Activated CD8-positive, alpha-beta T cell treated with anti-CD3 and anti-CD28 coated beads for 36 hours (primary cell): ENCODE measurements at regions not wholly inside any gene's neighbourhood (a gene's known extent, or its start where the extent isn't known, plus 50 kb on each side); places are given as distances from the start of the nearest gene placed in this dataset.

Source experiments
- ATAC-seq: fragments of 200-7000 bp; cut with Tn5 transposase; one replicate; pipeline ENCODE4 v1.10.0; 2021; ENCODE audit warnings: mild to moderate bottlenecking, moderate library complexity
- CTCF ChIA-PET: fragments of 350-600 bp; sonication (Branson Sonifier 250); formaldehyde crosslinking; loops from one replicate; lab custom pipeline; 2021; ENCODE audit warnings: antibody characterized with exemption; lab: Charles Lee
- POLR2A ChIA-PET: fragments of 350-600 bp; sonication (Branson Sonifier 250); formaldehyde crosslinking; loops from one replicate; lab custom pipeline; 2021; ENCODE audit warnings: antibody characterized with exemption; lab: Charles Lee
- DNase-seq: peaks from one replicate; pipeline ENCODE4 v3.0.0-alpha.2; 2020
- H3K27ac Mint-ChIP-seq: one replicate; pipeline ENCODE4 v1.8.0; 2021; ENCODE audit warnings: mild to moderate bottlenecking, mixed read lengths
- H3K27me3 Mint-ChIP-seq: one replicate; pipeline ENCODE4 v1.8.0; 2021; ENCODE audit warnings: mixed read lengths
- H3K36me3 Mint-ChIP-seq: one replicate; pipeline ENCODE4 v1.8.0; 2021; ENCODE audit warnings: low read depth, mixed read lengths
- H3K4me1 Mint-ChIP-seq: one replicate; pipeline ENCODE4 v1.8.0; 2021; ENCODE audit warnings: low read depth, mixed read lengths
- H3K4me3 Mint-ChIP-seq: one replicate; pipeline ENCODE4 v1.8.0; 2021; ENCODE audit warnings: mild to moderate bottlenecking, moderate library complexity, mixed read lengths
- H3K9me3 Mint-ChIP-seq: one replicate; pipeline ENCODE4 v1.8.0; 2021; ENCODE audit warnings: mixed read lengths
- intact Hi-C: fragments of 100-400 bp; cut with micrococcal nuclease; formaldehyde crosslinking; loops from one replicate; pipeline ENCODE4 v1.10.0; 2022
- TF ChIP-seq, protein P1 (sequence below): fragments of 200-600 bp; IDR thresholded peaks from one replicate; pipeline ENCODE4 v1.8.0; 2022; ENCODE audit warnings: antibody characterized with exemption, mild to moderate bottlenecking

GRCh38 chr5:2260211-2261003 is 377.7 kb upstream of the IRX4 start:
- TF ChIP-seq, protein P1, sequence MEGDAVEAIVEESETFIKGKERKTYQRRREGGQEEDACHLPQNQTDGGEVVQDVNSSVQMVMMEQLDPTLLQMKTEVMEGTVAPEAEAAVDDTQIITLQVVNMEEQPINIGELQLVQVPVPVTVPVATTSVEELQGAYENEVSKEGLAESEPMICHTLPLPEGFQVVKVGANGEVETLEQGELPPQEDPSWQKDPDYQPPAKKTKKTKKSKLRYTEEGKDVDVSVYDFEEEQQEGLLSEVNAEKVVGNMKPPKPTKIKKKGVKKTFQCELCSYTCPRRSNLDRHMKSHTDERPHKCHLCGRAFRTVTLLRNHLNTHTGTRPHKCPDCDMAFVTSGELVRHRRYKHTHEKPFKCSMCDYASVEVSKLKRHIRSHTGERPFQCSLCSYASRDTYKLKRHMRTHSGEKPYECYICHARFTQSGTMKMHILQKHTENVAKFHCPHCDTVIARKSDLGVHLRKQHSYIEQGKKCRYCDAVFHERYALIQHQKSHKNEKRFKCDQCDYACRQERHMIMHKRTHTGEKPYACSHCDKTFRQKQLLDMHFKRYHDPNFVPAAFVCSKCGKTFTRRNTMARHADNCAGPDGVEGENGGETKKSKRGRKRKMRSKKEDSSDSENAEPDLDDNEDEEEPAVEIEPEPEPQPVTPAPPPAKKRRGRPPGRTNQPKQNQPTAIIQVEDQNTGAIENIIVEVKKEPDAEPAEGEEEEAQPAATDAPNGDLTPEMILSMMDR, result no peak
- H3K27ac Mint-ChIP-seq, result no peak overlapping the region
- DNase-seq, result no peak
- POLR2A ChIA-PET, result no interaction called here
- H3K4me3 Mint-ChIP-seq, result no peak overlapping the region
- no peaks in the 10 kb centered on the region for H3K4me1 Mint-ChIP-seq
- no peaks in the 10 kb centered on the region for H3K9me3 Mint-ChIP-seq
- CTCF ChIA-PET, result no interaction called here
- H3K36me3 Mint-ChIP-seq, result no peaks in the 10 kb centered on the region
- intact Hi-C loops, result no loop called here
- H3K27me3 Mint-ChIP-seq, result peaks cover 1% of the 10 kb centered on the region
- ATAC-seq, result no peak

DNA sequence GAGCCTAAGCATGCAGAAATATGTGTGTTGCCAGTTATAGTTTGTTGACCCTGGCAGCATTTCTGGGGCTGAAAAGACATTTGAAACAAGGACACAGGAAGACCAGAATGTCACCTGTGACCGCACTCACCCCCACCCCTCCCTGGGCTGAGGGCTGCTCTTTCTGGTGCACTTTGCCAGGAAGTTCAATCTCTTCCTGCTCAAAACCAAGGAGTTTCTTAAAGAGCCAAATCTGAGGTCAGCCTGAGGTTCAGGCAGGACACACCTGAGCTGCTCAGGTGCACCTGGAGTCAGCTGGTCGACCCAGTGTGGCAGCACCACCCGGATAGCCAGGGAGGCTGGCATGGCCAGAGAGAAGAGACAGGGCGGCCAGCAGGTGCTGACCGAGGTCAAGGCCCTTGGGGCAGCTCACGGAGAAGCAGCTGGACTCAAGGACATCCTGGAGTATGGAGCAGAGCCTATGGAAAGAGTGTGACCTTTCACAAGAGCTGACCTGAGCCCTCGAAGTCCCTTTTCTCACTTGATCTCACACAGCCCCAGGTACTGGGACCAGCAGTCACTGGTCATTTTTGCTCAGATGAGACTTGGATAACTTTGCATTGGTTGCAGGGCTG is 376.9 kb upstream of the IRX4 start:
- H3K36me3 Mint-ChIP-seq, result no peaks in the 10 kb centered on the region
- CTCF ChIA-PET, result no interaction called here
- H3K27me3 Mint-ChIP-seq, result peaks cover 1% of the 10 kb centered on the region
- H3K9me3 Mint-ChIP-seq, result no peaks in the 10 kb centered on the region
- intact Hi-C loops, result no loop called here
- TF ChIP-seq, protein P1, result no peak
- POLR2A ChIA-PET, result no interaction called here
- H3K4me3 Mint-ChIP-seq, result no peak overlapping the region
- ATAC-seq (no peak), DNase-seq (no peak)
- H3K27ac Mint-ChIP-seq, result no peak overlapping the region
- no peaks in the 10 kb centered on the region for H3K4me1 Mint-ChIP-seq

- H3K9me3 Mint-ChIP-seq, result no peaks in the 10 kb centered on the region
- TF ChIP-seq, protein P1, result no peak
- no peak overlapping the region for H3K27ac Mint-ChIP-seq
- H3K4me1 Mint-ChIP-seq, result peaks cover 2% of the 10 kb centered on the region
- ATAC-seq (no peak), DNase-seq (no peak)
- H3K4me3 Mint-ChIP-seq, result no peak overlapping the region
- ChIA-PET POLR2A (no interaction called here), CTCF (no interaction called here)
- H3K27me3 Mint-ChIP-seq, result peaks cover 1% of the 10 kb centered on the region
- H3K36me3 Mint-ChIP-seq, result no peaks in the 10 kb centered on the region
- intact Hi-C loops, result no loop called here
These were observed 376.1 kb upstream of the IRX4 start for GRCh38 chr5:2258861-2259260.

DNA sequence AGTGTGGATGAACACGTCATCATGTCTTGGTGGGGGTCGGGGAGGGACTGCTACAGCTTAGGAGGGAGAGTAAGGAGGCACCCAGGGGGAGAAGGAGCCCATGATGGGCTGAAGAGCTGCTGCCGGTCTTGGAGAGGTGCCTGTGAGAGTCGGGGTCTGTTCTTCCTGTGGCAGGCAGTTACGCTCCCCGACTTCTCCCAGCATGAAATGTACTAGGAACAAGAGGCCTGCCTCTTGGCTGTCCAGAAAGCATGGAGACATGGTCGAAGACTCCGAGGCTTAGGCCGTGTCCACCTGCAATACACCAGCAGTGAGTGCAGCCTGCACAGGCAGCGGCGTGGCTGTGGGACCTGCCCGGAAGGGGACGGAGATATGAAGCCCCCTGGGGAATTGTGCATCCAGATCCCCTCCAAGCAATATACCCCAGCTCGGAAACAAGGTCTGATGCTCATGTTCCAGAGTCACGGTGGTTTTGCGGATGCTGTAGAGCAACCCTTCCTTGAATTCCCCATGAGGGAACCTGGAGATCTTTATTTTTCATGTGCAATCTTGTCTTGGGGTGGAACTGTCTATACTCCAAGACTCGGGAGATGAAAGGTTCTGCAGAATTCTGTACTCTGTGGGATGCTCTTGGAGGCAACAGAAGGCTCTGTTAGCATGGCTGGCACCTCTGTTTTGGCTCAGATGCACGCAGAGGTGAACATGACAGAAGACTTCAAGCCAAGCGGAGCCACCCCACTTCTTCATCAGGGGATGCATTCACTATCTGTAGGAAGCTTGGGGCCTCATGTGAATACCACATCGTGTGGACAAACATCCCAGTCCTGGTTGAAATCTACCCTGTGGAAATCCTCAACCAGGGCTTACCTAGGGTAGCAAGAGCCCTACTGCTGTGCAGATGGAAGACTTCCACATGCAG is 374.9 kb upstream of the IRX4 start:
- DNase-seq (no peak), ATAC-seq (no peak)
- ChIA-PET CTCF (no interaction called here), POLR2A (no interaction called here)
- no peak overlapping the region for H3K27ac Mint-ChIP-seq
- H3K9me3 Mint-ChIP-seq, result no peaks in the 10 kb centered on the region
- intact Hi-C loops, result no loop called here
- H3K36me3 Mint-ChIP-seq, result no peaks in the 10 kb centered on the region
- peaks cover 2% of the 10 kb centered on the region for H3K4me1 Mint-ChIP-seq
- no peak overlapping the region for H3K4me3 Mint-ChIP-seq
- peaks cover 1% of the 10 kb centered on the region for H3K27me3 Mint-ChIP-seq
- TF ChIP-seq, protein P1, result no peak
